ENCODE measurements at regions not wholly inside any gene's neighbourhood (a gene's known extent, or its start where the extent isn't known, plus 50 kb on each side); places are given as distances from the start of the nearest gene placed in this dataset.

DNA sequence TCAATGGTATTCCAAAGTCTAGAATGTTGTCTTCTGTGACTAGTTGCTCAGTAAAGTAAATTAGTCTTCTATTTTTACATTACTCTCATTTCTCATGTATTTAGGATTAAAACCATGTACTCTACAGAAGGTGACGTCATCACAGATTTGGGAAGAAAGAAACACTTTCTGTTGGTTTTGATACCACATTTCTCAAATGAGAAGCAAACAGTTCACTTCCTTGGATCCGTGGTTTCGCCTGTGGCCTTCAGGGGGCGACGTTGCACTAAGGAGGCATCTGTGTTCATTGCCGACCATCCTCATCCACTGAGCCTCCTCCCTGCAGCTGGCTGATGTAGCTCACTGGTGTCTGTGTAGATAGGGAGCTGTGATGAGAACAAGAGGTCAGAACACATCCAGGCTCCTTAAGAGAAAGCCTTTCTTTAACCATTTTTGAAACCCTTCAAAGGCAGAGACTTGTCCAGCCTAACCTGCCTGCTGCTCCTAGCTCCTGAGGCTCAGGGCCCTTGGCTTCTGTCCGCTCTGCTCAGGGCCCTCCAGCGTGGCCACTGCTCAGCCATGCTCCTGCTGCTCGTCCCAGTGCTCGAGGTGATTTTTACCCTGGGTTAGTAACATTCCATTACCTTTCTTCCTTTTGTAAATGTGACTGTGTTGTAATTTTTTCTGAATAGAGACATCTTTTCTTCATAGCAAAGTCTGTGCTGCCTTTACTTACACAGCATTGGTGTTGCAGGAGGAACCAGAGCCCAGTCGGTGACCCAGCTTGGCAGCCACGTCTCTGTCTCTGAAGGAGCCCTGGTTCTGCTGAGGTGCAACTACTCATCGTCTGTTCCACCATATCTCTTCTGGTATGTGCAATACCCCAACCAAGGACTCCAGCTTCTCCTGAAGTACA, 220.6 kb upstream of the OR4E1 start:
- TF ChIP-seq, protein P1, sequence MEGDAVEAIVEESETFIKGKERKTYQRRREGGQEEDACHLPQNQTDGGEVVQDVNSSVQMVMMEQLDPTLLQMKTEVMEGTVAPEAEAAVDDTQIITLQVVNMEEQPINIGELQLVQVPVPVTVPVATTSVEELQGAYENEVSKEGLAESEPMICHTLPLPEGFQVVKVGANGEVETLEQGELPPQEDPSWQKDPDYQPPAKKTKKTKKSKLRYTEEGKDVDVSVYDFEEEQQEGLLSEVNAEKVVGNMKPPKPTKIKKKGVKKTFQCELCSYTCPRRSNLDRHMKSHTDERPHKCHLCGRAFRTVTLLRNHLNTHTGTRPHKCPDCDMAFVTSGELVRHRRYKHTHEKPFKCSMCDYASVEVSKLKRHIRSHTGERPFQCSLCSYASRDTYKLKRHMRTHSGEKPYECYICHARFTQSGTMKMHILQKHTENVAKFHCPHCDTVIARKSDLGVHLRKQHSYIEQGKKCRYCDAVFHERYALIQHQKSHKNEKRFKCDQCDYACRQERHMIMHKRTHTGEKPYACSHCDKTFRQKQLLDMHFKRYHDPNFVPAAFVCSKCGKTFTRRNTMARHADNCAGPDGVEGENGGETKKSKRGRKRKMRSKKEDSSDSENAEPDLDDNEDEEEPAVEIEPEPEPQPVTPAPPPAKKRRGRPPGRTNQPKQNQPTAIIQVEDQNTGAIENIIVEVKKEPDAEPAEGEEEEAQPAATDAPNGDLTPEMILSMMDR (IDR thresholded peaks at IDR 0.05): peak; percentile 34
- H3K36me3 Mint-ChIP-seq (ENCODE audit: low read depth): no peaks in the 10 kb centered on the region
- no peaks in the 10 kb centered on the region for H3K4me1 Mint-ChIP-seq (ENCODE audit: low read depth)
- H3K4me3 Mint-ChIP-seq (ENCODE audit: unreplicated experiment): no peak overlapping the region
- H3K27me3 Mint-ChIP-seq (ENCODE audit: low read depth): peaks cover 2% of the 10 kb centered on the region
- no peak for DNase-seq (ENCODE audit: low spot score)
- H3K9me3 Mint-ChIP-seq (ENCODE audit: low read depth): no peaks in the 10 kb centered on the region
- H3K27ac Mint-ChIP-seq (ENCODE audit: unreplicated experiment): no peak overlapping the region

DNA sequence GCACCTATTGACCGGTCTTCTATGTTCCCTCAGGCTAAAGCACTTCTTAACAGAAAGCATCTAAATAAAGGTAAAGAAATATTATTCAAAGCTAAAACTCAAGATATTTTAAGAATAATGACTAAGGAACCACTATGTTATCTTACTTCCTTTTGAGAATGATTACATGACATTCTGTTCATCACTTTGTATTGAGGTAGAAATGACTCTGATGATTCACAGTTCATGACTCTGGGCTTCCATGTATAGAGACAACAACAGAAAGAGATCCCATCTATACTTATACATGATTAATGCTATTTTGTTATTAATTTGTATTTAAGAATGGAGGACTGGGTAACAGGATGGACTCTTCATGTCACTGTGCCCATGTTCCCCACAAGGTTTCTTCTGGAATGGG, 218.3 kb upstream of the OR4E1 start:
- Mint-ChIP-seq H3K27ac (ENCODE audit: unreplicated experiment) (no peak overlapping the region), H3K4me3 (ENCODE audit: unreplicated experiment) (no peak overlapping the region), H3K9me3 (ENCODE audit: low read depth) (no peaks in the 10 kb centered on the region), H3K36me3 (ENCODE audit: low read depth) (no peaks in the 10 kb centered on the region), H3K4me1 (ENCODE audit: low read depth) (no peaks in the 10 kb centered on the region), H3K27me3 (ENCODE audit: low read depth) (peaks cover 2% of the 10 kb centered on the region)
- TF ChIP-seq, protein P1 (IDR thresholded peaks at IDR 0.05): no peak
- DNase-seq (ENCODE audit: low spot score): no peak

DNA sequence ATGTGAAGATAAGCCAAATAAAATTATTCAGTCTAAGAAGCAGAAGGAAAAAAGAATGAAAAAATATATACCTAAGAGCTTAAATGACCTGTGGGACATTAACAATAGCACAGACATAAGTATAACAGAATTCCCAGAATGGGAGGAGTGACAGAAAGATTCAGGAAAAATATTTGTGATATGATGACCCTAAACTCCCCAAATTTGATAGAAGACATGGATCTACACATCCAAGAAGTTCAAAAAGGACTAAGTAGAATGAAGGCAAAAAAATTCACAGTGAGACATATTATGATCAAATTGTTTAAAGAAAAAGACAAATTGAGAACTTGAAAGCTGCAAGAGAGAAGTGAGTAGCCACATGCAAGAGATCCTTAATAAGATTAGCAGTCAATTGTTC, 211.4 kb upstream of the OR4E1 start:
- peaks cover 6% of the 10 kb centered on the region for H3K9me3 Mint-ChIP-seq (ENCODE audit: low read depth)
- no peak overlapping the region for H3K4me3 Mint-ChIP-seq (ENCODE audit: unreplicated experiment)
- no peak overlapping the region for H3K27ac Mint-ChIP-seq (ENCODE audit: unreplicated experiment)
- DNase-seq (ENCODE audit: low spot score): no peak
- peaks cover 8% of the 10 kb centered on the region for H3K27me3 Mint-ChIP-seq (ENCODE audit: low read depth)
- H3K4me1 Mint-ChIP-seq (ENCODE audit: low read depth): no peaks in the 10 kb centered on the region
- no peaks in the 10 kb centered on the region for H3K36me3 Mint-ChIP-seq (ENCODE audit: low read depth)
- TF ChIP-seq, protein P1 (IDR thresholded peaks at IDR 0.05): no peak

DNA sequence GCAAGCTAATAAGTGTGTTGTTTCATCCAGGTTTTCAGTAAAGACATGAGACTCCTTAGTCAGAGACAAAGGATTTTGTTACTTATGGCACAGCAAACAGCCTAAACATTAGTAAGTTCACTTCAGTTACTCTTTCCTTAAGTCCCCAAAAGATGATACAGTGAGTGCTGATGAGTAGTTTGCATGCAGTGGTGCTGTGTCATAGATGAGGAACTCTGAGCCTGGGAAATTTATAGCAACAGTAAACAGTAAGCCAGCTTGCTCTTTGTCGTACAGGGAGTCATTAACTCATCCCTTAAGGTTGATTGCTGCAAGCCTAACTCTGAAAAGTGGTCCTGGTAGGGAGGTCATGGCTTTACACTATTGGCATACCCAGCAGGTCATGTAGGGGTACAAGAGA, 208.6 kb upstream of the OR4E1 start:
- Mint-ChIP-seq H3K36me3 (ENCODE audit: low read depth) (no peaks in the 10 kb centered on the region), H3K27me3 (ENCODE audit: low read depth) (peaks cover 13% of the 10 kb centered on the region), H3K27ac (ENCODE audit: unreplicated experiment) (no peak overlapping the region), H3K4me3 (ENCODE audit: unreplicated experiment) (no peak overlapping the region), H3K9me3 (ENCODE audit: low read depth) (peaks cover 6% of the 10 kb centered on the region), H3K4me1 (ENCODE audit: low read depth) (no peaks in the 10 kb centered on the region)
- DNase-seq (ENCODE audit: low spot score): no peak
- TF ChIP-seq, protein P1 (IDR thresholded peaks at IDR 0.05): no peak

DNA sequence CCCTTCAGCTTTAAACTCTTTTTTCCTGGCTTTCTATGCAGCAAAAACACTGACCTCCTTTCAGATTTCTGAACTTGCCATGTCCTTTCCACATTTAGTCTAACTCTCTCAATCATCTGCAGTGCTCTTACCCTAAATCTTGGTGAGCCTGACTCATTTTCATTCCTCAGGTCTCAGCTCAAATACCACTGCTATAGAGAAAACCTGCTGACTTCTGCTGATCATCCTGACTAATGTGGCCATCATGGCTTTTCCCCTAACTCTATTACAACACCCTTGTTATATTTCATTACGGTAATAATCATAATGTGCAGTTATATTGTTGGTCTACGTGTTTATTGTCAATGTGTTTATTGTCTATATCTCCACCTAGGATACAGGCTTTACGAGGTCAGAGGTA, 207.3 kb upstream of the OR4E1 start:
- Mint-ChIP-seq H3K4me1 (ENCODE audit: low read depth) (no peaks in the 10 kb centered on the region), H3K36me3 (ENCODE audit: low read depth) (no peaks in the 10 kb centered on the region), H3K4me3 (ENCODE audit: unreplicated experiment) (no peak overlapping the region), H3K9me3 (ENCODE audit: low read depth) (peaks cover 6% of the 10 kb centered on the region), H3K27me3 (ENCODE audit: low read depth) (peaks cover 18% of the 10 kb centered on the region), H3K27ac (ENCODE audit: unreplicated experiment) (no peak overlapping the region)
- TF ChIP-seq, protein P1 (IDR thresholded peaks at IDR 0.05): no peak
- no peak for DNase-seq (ENCODE audit: low spot score)
